IgD-negative memory B cell (primary cell): ENCODE measurements at regions not wholly inside any gene's neighbourhood (a gene's known extent, or its start where the extent isn't known, plus 50 kb on each side); places are given as distances from the start of the nearest gene placed in this dataset.
A peak's percentile ranks its signal among the peaks of the same experiment; 100 is the strongest.
"Not testable (repeated sequence)": the region's sequence is repeated elsewhere in the genome, so short reads cannot be mapped to it uniquely, and the experiment has no call there.

Experiments
- H3K27ac Mint-ChIP-seq, 3 donors: one replicate each; pipeline ENCODE4 v1.8.0; 2020 to 2022; ENCODE audit warnings: mild to moderate bottlenecking in 3 of 3, mixed read lengths in 3 of 3, moderate library complexity in 1 of 3
- H3K27me3 Mint-ChIP-seq: one replicate; pipeline ENCODE4 v1.8.0; 2021; ENCODE audit warnings: mixed read lengths
- H3K36me3 Mint-ChIP-seq: one replicate; pipeline ENCODE4 v1.8.0; 2020; ENCODE audit warnings: mild to moderate bottlenecking, mixed read lengths
- H3K4me1 Mint-ChIP-seq, 3 donors: one replicate each; pipeline ENCODE4 v1.8.0; 2020 to 2022; ENCODE audit warnings: mixed read lengths in 3 of 3, mild to moderate bottlenecking in 1 of 3
- H3K4me3 Mint-ChIP-seq, 4 donors: one replicate each; pipeline ENCODE4 v1.8.0; 2020 to 2022; ENCODE audit warnings: mild to moderate bottlenecking in 4 of 4, mixed read lengths in 4 of 4, moderate library complexity in 3 of 4
- H3K9me3 Mint-ChIP-seq, 3 donors: one replicate each; pipeline ENCODE4 v1.8.0; 2020 to 2021; ENCODE audit warnings: mixed read lengths in 3 of 3, mild to moderate bottlenecking in 1 of 3

- peaks cover 0 to 12% (median 3%) of the 10 kb centered on the region in 3 donors for H3K9me3 Mint-ChIP-seq
- H3K27ac Mint-ChIP-seq = no peak overlapping the region
- no peak overlapping the region for H3K4me3 Mint-ChIP-seq
- H3K27me3 Mint-ChIP-seq = no peaks in the 10 kb centered on the region
- no peaks in the 10 kb centered on the region for H3K4me1 Mint-ChIP-seq
- peaks cover 3% of the 10 kb centered on the region for H3K36me3 Mint-ChIP-seq
Measured at GRCh38 chr5:2849429-2849828, 98.0 kb upstream of the IRX2 start.

GRCh38 chr5:2848619-2849018 is 97.1 kb upstream of the IRX2 start:
- Mint-ChIP-seq H3K36me3 (peaks cover 2% of the 10 kb centered on the region), H3K27me3 (no peaks in the 10 kb centered on the region), H3K4me1 (no peaks in the 10 kb centered on the region), H3K9me3 (peaks cover 0 to 17% (median 2%) of the 10 kb centered on the region in 3 donors), H3K27ac (no peak overlapping the region), H3K4me3 (no peak overlapping the region)

- Mint-ChIP-seq H3K27ac (no peak overlapping the region), H3K4me1 (no peaks in the 10 kb centered on the region), H3K9me3 (peaks cover 0 to 13% (median 2%) of the 10 kb centered on the region in 3 donors), H3K27me3 (no peaks in the 10 kb centered on the region), H3K36me3 (no peaks in the 10 kb centered on the region), H3K4me3 (no peak overlapping the region)
Measured at GRCh38 chr5:2847608-2848007, 96.1 kb upstream of the IRX2 start.

GRCh38 chr5:2841208-2841607 is 89.7 kb upstream of the IRX2 start:
- H3K4me3 Mint-ChIP-seq = no peak overlapping the region
- H3K27me3 Mint-ChIP-seq = peaks cover 1% of the 10 kb centered on the region
- H3K36me3 Mint-ChIP-seq = no peaks in the 10 kb centered on the region
- H3K27ac Mint-ChIP-seq = no peak overlapping the region
- H3K9me3 Mint-ChIP-seq = peaks cover 2 to 13% (median 2%) of the 10 kb centered on the region in 3 donors
- no peaks in the 10 kb centered on the region for H3K4me1 Mint-ChIP-seq

GRCh38 chr5:2840372-2840915 is 89.0 kb upstream of the IRX2 start:
- Mint-ChIP-seq H3K4me1 (no peaks in the 10 kb centered on the region), H3K27ac (no peak overlapping the region), H3K27me3 (peaks cover 1% of the 10 kb centered on the region), H3K36me3 (no peaks in the 10 kb centered on the region), H3K9me3 (peaks cover 2 to 10% (median 2%) of the 10 kb centered on the region in 3 donors), H3K4me3 (no peak overlapping the region)

- H3K4me1 Mint-ChIP-seq = no peaks in the 10 kb centered on the region
- no peaks in the 10 kb centered on the region for H3K36me3 Mint-ChIP-seq
- H3K4me3 Mint-ChIP-seq = peak overlapping the region in 1 of 4 donors; percentile 3
- H3K27ac Mint-ChIP-seq = no peak overlapping the region
- peaks cover 1% of the 10 kb centered on the region for H3K27me3 Mint-ChIP-seq
- peaks cover 2 to 5% (median 3%) of the 10 kb centered on the region in 3 donors for H3K9me3 Mint-ChIP-seq
Measured at GRCh38 chr5:2836133-2836532, 84.7 kb upstream of the IRX2 start.

- Mint-ChIP-seq H3K4me3 (no peak overlapping the region), H3K9me3 (peaks cover 0 to 6% (median 5%) of the 10 kb centered on the region in 3 donors), H3K27me3 (peaks cover 1% of the 10 kb centered on the region), H3K4me1 (no peaks in the 10 kb centered on the region), H3K36me3 (no peaks in the 10 kb centered on the region), H3K27ac (no peak overlapping the region)
Measured at GRCh38 chr5:2833556-2833955, 82.1 kb upstream of the IRX2 start.

GRCh38 chr5:2832394-2832793 is 80.9 kb upstream of the IRX2 start:
- no peaks in the 10 kb centered on the region for H3K27me3 Mint-ChIP-seq
- no peaks in the 10 kb centered on the region for H3K4me1 Mint-ChIP-seq
- H3K27ac Mint-ChIP-seq = no peak overlapping the region
- H3K36me3 Mint-ChIP-seq = no peaks in the 10 kb centered on the region
- no peak overlapping the region for H3K4me3 Mint-ChIP-seq
- H3K9me3 Mint-ChIP-seq = peaks cover 2 to 6% (median 6%) of the 10 kb centered on the region in 3 donors

GRCh38 chr5:2829239-2829638 is 77.8 kb upstream of the IRX2 start:
- no peaks in the 10 kb centered on the region for H3K4me1 Mint-ChIP-seq

GRCh38 chr5:2818936-2819335 is 67.5 kb upstream of the IRX2 start:
- no peaks in the 10 kb centered on the region for H3K27me3 Mint-ChIP-seq
- H3K36me3 Mint-ChIP-seq = no peaks in the 10 kb centered on the region
- H3K4me1 Mint-ChIP-seq = no peaks in the 10 kb centered on the region
- no peak overlapping the region for H3K4me3 Mint-ChIP-seq
- peaks cover 0 to 4% (median 2%) of the 10 kb centered on the region in 3 donors for H3K9me3 Mint-ChIP-seq
- no peak overlapping the region for H3K27ac Mint-ChIP-seq

More at GRCh38 chr5:2829239-2829638, 77.8 kb upstream of the IRX2 start:
- Mint-ChIP-seq H3K4me3 (no peak overlapping the region), H3K27ac (no peak overlapping the region), H3K9me3 (peaks cover 7 to 23% (median 11%) of the 10 kb centered on the region in 3 donors), H3K27me3 (no peaks in the 10 kb centered on the region), H3K36me3 (no peaks in the 10 kb centered on the region)

GRCh38 chr5:2817031-2817603 is 65.6 kb upstream of the IRX2 start:
- Mint-ChIP-seq H3K9me3 (peaks cover 0 to 3% (median 2%) of the 10 kb centered on the region in 3 donors), H3K27ac (no peak overlapping the region), H3K27me3 (no peaks in the 10 kb centered on the region), H3K36me3 (no peaks in the 10 kb centered on the region), H3K4me1 (no peaks in the 10 kb centered on the region), H3K4me3 (no peak overlapping the region)

GRCh38 chr5:2813678-2814077 is 62.2 kb upstream of the IRX2 start:
- Mint-ChIP-seq H3K9me3 (no peaks in the 10 kb centered on the region), H3K4me1 (no peaks in the 10 kb centered on the region), H3K4me3 (no peak overlapping the region), H3K36me3 (no peaks in the 10 kb centered on the region), H3K27me3 (no peaks in the 10 kb centered on the region), H3K27ac (peak overlapping the region in 1 of 3 donors; percentile 57)

GRCh38 chr5:2810644-2811043 is 59.2 kb upstream of the IRX2 start:
- H3K36me3 Mint-ChIP-seq = no peaks in the 10 kb centered on the region
- no peaks in the 10 kb centered on the region for H3K4me1 Mint-ChIP-seq
- H3K27ac Mint-ChIP-seq = no peak overlapping the region
- no peaks in the 10 kb centered on the region for H3K27me3 Mint-ChIP-seq
- no peak overlapping the region for H3K4me3 Mint-ChIP-seq
- peaks cover 0 to 2% (median 0%) of the 10 kb centered on the region in 3 donors for H3K9me3 Mint-ChIP-seq

GRCh38 chr5:2807244-2807643 is 55.8 kb upstream of the IRX2 start:
- not testable (repeated sequence) for H3K4me3 Mint-ChIP-seq, H3K27ac Mint-ChIP-seq, H3K4me1 Mint-ChIP-seq, H3K27me3 Mint-ChIP-seq, H3K36me3 Mint-ChIP-seq, H3K9me3 Mint-ChIP-seq

GRCh38 chr5:2806176-2806575 is 54.7 kb upstream of the IRX2 start:
- Mint-ChIP-seq H3K36me3 (no peaks in the 10 kb centered on the region), H3K4me1 (no peaks in the 10 kb centered on the region), H3K9me3 (peaks cover 0 to 8% (median 2%) of the 10 kb centered on the region in 3 donors), H3K27ac (no peak overlapping the region), H3K27me3 (no peaks in the 10 kb centered on the region), H3K4me3 (no peak overlapping the region)

GRCh38 chr5:2805080-2805479 is 53.6 kb upstream of the IRX2 start:
- H3K27me3 Mint-ChIP-seq = no peaks in the 10 kb centered on the region
- peaks cover 0 to 8% (median 2%) of the 10 kb centered on the region in 3 donors for H3K9me3 Mint-ChIP-seq
- H3K27ac Mint-ChIP-seq = no peak overlapping the region
- no peak overlapping the region for H3K4me3 Mint-ChIP-seq
- H3K4me1 Mint-ChIP-seq = no peaks in the 10 kb centered on the region
- no peaks in the 10 kb centered on the region for H3K36me3 Mint-ChIP-seq
